Left forelimb (tissue), 1 donor: ENCODE measurements at regions not wholly inside any gene's neighbourhood (a gene's known extent, or its start where the extent isn't known, plus 50 kb on each side); places are given as distances from the start of the nearest gene placed in this dataset.
"Not testable (repeated sequence)": the region's sequence is repeated elsewhere in the genome, so short reads cannot be mapped to it uniquely, and the experiment has no call there.

Source experiments
- DNase-seq: peaks from one replicate; pipeline ENCODE4 v3.0.0-alpha.2; 2018; ENCODE audit warnings: low spot score

DNA sequence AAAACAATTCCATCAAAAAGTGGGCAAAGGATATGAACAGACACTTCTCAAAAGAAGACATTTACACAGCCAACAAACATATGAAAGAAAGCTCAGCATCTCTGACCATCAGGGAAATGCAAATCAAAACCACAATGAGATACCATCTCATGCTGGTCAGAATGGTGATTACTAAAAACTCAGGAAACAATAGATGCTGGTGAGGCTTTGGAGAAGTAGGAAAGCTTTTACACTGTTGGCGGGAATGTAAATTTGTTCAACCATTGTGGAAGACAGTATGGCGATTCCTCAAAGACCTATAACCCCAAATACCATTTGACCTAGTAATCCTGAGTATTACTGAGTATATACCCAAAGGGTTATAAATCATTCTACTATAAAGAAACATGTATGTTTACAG lies 452.9 kb downstream of the SEMA3D start:
- not testable (repeated sequence) for DNase-seq

DNA sequence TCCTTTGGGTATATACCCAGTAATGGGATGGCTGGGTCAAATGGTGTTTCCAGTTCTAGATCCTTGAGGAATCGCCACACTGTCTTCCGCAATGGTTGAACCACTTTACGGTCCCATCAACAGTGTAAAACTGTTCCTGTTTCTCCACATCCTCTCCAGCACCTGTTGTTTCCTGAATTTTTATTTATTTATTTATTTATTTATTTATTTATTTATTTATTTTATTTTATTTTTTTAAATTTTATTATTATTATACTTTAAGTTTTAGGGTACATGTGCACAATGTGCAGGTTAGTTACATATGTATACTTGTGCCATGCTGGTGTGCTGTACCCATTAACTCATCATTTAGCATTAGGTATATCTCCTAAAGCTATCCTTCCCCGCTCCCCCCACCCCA lies 456.0 kb downstream of the SEMA3D start:
- not testable (repeated sequence) for DNase-seq

DNA sequence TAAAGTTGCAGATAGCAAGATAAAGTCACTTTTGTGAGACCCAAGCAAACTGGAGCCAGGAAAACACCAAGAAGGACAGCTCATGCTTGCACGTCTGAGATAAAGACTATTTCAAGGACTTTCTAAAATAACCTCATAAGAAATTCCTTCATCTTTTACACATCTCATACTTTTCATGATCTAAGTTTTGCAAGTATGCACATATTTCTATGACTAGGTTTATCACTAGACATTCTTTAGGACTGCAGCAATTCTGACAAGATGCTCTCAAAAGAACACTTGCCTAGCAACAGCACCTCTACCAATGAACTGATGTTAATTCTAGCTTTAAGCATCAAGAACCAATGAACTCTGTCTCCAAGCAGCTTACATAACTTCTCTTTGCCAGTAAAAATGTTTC lies 457.6 kb downstream of the SEMA3D start:
- no peak for DNase-seq

DNA sequence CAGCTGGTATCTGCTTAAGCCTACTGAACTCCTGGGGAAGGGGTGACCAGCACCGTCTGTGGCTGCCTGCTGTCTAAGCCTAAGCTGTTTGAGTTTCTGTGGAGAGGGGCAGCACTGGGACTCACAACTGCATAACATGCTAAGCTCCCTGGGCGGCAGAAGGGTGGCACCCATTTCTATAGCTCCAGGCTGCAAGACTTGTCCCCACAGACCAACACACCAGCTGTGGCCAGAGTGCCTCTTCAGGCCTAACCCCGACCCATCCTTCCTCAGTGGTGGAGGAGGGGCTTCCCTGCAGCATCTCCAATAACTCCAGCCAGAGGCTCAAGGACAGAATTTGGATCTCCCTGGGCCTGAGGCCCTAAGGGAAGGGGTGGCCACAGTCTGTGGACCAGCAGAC lies 464.1 kb downstream of the SEMA3D start:
- DNase-seq, result no peak

DNA sequence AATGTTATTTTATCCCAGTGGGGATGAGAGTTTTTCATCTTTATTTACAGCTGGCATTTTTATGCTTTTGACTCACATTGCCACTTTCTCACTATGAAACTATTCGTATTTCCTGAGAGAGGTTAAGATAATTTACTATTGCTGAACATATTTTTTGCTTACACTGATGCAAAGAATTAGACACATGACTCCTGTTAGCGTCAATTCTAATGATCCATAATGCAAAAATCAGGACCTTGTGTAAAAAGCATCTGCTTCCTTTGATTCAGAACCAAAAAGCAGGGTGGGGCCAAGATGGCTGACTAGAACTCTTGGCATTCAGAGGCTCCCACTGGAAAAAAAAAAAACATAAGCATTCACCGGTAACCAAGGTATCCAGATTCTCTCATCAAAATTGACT lies 464.8 kb downstream of the SEMA3D start:
- DNase-seq, result no peak

DNA sequence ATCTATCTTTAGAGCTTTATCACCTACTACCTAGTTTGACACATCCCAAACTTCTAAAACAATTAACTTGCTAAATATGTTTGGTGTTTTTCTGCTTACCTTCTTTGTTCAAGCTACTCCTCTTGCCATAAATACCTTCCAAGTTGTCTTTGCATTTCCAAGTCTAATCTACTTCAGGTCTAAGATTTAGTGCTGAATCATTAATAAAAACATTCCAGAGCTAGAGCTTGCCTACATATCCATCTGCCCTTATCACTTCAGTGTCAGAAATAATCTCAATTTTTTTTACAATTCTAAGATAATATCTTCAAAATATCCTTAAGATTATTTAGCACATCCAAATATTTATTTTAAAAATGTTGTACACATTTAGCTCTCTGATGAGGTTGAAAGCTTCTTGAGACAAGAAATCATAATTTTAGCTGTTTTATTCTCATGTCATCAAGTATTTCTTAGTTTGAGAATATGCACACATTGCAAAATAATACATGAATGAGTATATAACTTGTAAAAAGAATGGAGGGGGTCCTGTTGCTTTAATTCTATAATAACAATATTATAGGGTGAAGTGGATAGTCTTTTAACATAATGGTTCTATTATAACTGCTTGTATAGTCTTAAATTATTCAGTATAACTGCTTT lies 466.3 kb downstream of the SEMA3D start:
- no peak for DNase-seq

DNA sequence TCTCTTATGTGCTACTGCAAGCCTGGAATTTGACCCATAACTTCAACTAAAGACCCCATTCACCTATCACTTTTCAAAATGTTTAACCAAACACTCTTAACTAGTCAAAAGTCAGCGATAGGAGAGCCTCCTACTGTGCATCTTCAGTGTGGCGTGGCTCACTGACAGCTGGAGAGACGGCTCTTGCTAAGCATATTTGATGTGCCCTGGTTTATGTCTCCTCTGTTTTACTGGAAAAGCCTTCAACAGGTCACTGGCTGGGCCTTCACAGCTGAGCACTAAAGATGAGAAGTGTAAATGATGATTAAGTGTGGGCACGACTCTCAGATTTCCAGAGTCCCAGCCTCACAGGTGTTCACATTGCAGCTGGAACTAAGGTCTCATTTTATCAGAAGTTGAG lies 472.1 kb downstream of the SEMA3D start:
- DNase-seq, result no peak

DNA sequence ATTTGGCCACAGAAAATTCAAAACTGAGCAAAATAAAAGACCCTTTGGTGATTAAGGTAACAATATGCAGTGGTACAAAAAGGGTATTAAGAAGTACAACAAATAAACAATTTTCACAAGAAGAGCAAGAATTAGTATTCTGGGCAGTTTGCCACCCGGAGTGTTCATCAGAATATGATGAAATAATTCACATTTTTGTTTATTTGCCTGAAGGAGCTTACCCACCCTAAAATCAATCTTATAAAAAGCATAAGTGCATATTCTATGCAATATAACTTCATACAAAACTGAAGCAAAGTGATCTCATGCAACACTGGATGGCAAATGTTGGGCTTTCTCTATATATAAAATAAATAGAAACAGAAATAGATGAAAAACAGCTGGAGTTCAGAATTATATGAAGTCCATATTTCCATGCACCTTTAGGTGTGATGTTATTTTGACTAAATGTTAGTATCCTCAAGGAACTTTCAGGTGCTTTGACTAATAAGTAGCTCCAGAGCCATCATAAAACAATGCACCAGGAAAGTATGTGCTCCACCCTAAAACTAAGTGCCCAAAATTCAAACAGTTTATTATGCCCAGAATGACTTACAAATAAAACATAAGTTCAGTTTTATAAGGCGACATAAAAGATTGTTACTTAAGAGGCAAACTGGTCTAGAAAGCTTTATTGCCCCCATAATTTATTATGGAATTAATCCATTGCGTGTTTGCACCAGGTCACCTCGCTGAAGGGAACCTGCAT lies 474.3 kb downstream of the SEMA3D start:
- DNase-seq, result no peak

DNA sequence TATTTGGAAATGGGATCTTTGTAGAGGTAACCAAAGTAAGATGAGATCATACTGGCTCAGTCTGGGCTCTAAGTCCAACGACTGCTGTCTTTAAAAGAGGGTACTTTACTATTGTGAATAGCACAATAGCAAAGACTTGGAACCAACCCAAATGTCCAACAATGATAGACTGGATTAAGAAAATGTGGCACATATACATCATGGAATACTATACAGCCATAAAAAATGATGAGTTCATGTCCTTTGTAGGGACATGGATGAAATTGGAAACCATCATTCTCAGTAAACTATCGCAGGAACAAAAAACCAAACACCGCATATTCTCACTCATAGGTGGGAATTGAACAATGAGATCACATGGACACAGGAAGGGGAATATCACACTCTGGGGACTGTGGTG lies 476.3 kb downstream of the SEMA3D start:
- DNase-seq, result not testable (repeated sequence)

DNA sequence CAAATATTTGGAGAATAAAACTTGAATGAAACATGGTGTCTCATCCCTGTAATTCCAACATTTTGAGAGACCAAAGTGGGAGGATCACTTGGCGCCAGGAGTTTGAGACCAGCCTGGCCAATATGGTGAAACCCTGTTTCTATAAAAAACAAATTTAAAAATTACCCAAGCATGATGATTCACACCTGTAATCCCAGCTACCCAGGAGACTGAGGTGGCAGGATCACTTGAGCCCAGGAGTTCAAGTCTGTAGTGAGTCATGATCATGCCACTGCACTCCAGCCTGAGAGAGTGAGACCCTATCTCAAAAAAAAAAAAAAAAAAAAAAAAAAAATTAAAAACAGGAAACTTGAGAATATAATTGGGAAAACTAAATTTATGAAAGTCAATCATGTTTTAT lies 481.1 kb downstream of the SEMA3D start:
- no peak for DNase-seq

DNA sequence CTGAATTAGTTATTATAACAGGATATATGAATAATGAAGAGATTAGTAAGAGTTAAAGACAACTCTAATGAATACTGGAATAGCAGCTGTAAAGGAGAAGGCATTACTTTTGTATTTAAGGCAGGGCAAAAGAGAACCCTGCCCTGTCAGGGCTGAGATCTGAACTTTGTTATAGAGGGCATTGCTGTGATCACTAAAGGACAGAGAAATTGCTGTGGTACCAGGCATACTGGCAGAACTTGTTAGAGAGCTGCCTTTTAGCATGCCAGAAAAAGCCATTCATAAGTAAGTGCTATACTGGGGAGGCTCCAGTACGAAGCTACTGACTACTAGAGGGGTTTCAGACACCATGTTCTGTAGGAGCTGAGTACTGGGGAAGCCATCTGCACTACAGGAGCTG lies 481.8 kb downstream of the SEMA3D start:
- no peak for DNase-seq

DNA sequence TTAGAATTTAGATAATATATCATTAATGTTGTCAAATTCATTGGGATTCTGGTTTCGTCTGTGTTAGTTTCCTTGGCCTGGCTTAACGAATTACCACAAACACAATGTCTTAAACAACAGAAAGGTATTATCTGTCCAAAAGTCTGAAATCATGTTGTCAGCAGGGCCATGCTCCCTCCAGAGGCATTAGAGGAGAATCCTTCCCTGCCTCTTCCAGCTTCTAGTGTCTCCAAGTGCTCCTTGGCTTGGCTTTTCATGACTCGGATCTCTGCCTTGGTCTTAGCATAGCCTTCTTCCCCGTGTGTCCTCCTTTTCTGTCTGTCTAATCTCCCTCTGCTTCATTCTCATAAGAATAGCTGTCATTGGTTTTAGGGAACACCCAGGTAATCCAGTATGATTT lies 482.5 kb downstream of the SEMA3D start:
- DNase-seq, result no peak

DNA sequence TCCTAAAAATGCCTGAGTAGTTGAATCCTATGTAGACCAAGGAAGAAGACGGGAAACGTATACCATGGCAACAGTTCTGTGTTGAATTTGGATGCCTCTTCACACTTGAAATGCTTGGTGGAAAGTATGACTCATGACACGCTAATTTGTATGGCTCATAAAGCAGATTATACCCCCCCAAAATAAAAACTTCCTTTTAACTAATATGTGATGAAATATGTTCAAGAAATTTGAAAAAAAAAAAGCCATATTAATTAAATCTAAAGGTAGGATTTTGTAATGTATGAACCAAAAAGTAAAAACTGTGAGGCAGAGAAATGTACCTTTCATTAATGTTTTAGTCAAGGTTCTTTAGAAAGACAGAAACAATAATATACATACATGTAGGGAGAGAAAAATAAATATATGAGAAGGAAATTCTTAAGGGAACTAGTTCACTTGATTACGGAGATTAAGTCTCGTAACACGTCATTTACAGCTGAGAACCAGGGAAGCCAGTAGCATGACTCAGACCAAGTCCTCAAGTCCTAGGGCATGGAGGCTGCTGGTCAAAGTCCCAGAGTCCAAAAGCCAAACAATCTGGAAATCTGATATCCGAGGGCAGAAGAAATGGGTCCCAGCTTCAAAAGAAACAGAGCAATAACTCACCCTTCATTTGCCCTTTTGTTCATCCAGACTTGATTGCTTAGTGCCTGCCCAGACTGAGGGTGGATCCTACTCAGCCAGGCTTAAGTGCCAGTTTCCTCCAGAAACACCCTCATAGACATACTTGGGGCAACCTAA lies 485.1 kb downstream of the SEMA3D start:
- no peak for DNase-seq

DNA sequence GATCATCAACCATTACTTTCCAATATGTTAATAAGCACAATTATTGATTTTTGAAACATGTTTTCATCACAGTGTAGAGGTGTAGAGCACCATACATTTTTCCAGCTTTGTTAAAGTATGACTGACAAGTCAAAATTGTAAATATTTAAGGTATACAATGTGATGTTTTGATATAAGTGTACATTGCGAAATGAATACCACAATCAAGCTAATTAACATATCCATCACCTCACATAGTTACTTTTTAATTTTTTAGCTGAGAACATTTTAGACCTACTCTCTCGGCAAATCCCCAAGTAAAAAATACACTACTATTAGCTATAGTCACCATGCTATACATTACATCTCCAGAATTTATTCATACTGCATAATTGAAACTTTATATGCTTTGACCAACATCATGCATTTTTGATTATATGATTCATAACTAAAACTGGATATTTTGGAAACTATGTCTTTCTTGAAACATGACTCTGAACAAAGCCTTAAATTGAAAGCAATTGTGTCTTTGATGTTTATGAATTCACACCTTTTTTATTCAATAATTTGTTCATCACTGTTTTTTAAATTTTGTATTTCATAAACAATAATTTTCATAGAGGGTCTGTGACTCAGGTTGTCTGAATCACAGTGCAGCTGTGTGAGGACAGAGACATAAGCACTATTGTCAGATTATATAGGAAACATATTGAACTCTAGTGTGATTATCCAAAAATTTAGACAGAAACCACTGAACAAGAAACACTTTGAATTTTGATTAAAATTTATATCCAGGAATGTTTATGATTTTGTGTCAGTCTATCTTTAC lies 486.1 kb downstream of the SEMA3D start:
- no peak for DNase-seq

DNA sequence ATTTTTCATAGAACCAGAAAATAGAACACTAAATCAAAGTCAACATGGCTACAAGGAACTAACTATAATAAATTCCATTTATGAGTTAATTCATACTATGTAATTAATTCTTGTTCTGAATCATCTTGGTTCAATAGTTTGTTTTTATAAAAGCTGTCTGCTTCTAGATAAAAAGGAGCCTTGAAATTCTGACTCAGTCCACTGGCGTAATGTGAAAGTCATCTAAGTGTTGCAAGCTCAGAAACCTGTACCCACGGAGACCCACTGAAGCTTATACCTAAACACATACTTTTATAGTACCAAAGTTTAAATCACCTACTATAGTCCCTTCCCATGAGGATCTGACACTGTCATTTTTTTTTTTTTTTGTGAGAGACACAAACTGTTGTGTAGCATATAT lies 489.4 kb downstream of the SEMA3D start:
- DNase-seq, result no peak

DNA sequence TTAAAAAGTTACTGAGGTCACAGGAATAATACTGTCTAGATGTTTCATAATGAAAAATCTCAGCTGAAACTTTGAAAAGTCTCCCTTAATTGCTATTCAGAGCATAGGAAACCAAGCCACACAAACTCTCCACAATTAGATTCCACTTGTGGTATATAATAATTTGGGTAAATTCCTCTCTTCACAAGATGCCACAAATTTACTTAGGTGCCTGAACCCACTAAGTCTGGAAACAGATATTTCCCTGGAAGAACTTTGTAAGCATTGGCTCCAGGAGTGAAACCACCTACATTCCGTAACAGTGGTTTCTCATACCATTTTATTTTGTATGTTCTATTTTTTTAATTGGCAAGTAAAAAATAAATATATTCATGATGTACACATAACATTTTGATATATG lies 493.4 kb downstream of the SEMA3D start:
- no peak for DNase-seq

DNA sequence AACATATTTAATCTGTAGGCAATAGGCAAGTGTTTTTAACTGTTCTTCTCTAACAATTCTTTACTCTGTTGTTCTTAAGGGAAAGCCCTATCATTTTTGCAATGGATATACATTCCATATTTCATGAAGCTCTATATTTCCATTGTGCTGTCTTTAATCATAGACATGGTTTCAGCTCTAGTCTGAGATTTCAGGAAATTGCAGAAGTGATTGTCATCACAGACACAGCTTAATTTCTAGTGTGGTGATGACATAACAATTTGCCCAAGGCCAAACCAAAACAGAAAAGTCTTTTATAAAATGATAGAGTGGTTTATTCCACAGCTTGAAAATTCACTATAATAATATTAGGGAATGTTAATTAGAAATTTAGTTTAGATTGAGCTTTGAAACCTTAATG lies 494.1 kb upstream of the SEMA3A start:
- no peak for DNase-seq

DNA sequence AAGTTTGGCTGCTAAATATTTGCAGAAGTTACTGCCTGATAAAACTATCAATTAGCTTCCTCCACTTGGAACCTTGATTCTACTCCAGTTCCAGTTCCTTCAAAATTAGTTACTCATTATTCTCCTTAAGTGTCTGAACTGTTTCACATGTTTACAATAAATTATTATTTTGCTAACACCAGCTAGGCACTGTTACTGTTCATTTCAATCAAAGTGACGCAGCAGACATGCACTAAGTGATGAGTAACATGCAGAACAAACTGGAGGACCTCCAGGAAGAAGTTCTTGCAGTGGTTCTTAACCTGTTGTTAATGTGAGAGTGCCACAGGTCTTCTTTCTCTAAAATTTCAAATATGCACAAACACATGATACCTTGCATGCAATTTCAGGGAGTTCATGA lies 491.8 kb upstream of the SEMA3A start:
- no peak for DNase-seq

DNA sequence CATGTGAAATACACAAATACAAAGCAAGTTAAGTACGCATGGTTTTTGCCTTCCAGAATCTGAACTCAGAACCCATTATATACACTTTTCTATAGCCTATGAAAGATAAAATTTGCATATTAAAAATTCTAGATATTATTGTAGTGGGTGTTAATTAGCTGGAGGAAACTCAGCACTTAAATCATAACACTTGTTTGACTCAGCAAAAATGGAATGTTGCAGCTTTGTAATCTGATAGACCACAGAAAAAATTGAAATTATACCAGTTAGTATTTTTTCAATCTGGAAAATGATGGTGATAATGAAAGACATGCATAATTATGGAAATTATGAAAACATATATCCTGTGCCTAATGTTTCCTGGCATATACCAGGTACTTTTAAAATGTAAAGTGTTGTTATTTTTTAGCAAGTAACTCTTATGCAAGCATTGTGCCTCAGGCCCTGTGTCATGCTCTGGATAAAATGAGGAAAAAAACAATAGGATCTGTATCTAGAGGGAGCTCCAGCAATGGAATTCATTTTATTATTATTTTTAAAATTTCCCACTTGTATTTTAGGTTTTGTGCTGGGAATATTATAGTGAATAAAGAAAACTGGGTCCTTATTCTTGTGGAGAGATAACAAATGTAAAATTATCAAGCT lies 490.4 kb upstream of the SEMA3A start:
- DNase-seq, result no peak

DNA sequence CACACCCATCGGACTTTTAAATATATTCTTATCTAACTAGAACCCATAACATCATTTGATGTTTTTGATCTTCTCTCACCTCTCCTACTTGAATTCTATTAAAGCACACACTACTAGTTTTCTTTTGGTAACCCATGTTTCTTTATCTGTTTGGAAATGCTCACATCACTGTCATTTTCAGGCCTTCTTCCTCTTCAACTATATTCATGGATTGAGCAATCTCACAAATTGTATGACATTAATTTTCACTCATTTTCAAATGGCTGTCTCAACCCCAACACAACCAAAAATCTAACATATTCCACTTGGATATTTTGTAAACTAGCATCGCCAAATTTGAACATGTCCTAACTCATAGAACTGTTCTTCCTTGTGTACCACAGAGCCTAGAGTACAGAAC lies 488.0 kb upstream of the SEMA3A start:
- no peak for DNase-seq

DNA sequence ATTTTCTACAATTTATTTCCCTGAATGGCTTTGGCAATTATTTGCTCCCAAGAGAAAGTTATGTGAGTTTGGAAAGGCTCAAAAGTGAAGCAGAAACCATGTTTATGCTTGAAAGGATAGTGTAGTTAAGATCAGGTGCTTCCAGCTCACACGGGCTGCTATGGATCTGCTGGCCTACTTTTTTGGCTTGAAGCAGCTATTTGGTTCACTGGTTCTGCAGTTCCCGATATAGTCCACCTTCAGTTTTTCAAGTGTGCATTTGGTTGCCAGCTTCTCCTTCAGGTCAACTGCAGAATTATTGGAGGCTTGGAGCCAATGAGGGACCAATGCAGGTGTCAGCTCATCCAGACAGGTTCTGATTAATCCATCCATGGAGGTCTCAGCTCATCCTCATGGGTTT lies 484.3 kb upstream of the SEMA3A start:
- DNase-seq, result no peak
